ENCODE measurements at regions not wholly inside any gene's neighbourhood (a gene's known extent, or its start where the extent isn't known, plus 50 kb on each side); places are given as distances from the start of the nearest gene placed in this dataset.
A peak's percentile ranks its signal among the peaks of the same experiment; 100 is the strongest.

DNA sequence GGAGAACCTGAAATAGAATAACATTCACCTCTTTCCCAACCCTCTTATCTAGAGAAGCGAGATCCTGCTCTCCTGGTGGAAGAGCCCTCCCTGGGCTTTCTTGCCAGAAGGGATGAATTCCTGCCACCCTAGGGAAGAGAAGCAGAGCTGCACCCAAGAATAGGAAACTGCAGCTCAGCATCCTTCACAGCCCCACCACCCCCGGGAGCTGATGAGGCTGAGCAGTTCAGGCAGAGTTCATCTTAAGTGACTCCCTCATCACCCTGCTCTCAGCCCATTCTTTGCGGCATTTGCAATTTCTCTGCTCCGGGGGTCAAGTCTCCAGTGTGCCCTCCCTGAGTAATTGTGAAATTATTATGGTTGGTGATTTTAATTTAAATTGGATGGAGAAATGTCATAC, 514.9 kb downstream of the BUD13 start:
- no peak for DNase-seq (ENCODE audit: low read depth, low spot score)

- DNase-seq (ENCODE audit: low read depth, low spot score), result no peak
Observed at GRCh38 chr11:116257092-116257491, 515.7 kb downstream of the BUD13 start.

DNA sequence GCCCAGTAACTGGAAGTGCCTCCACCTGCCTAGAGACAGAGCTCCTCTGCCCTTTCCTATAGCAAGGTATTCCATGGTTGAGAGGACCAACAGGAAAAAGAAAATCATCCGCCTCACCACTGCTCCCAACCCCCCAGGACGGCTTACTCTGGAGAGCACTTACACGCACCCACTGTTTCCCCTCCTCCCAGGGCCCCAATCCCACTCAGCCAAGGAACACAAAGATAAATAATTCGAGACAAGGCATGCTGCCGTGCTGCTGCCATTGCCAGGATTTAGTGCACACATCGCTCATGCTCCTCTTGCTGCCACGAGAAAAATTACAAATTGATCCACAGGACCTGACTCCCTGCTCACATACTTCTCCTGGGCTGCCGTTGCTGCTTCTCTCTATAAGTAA, 516.6 kb downstream of the BUD13 start:
- DNase-seq (ENCODE audit: low read depth, low spot score), result no peak

GRCh38 chr11:116255321-116255953, 517.4 kb downstream of the BUD13 start:
- no peak for DNase-seq (ENCODE audit: low read depth, low spot score)

- no peak for DNase-seq (ENCODE audit: low read depth, low spot score)
Observed at GRCh38 chr11:116250155-116250554, 522.6 kb downstream of the BUD13 start.

DNA sequence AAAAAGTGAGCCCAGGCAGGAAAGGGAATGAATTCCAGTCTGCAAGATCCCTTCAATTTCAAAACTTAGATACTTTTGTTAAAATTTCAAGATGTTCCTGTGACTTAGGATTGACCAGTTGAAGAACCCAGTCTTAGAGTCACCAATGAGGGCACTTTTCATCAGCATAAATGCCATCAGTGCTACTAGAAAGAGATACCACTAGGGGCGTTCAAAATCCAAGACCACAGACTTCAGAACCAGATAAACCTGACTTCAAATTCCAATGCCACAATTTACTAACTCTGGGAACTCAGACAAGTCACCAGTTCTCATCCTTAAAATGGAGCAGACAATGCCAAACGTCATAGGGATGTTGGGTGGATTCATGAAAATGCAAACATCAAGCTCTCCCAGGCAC, 523.2 kb downstream of the BUD13 start:
- DNase-seq (ENCODE audit: low read depth, low spot score), result no peak

- no peak for DNase-seq (ENCODE audit: low read depth, low spot score)
Observed at GRCh38 chr11:116244889-116245288, 527.9 kb downstream of the BUD13 start.

DNA sequence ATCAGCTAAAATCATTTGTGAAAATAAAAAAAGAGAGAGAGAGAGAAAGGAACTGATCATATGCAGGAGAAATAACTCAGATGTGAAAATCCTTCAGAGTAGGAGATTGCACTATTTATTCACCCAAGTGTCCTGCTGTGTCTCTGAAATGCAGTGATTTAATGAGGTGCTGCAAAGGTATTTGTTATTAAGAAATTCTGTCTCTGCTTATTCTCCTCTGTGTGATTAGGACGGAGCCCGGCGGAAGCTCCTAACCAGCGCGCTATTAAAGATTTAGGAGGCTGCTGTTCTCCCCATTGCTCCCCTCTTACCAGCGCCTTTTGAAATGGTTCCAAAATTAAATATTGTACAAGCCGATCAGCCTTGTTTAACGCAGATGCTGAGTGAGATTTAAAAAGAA, 528.3 kb downstream of the BUD13 start:
- DNase-seq (ENCODE audit: low read depth, low spot score), result no peak

GRCh38 chr11:116243991-116244390, 528.8 kb downstream of the BUD13 start:
- DNase-seq (ENCODE audit: low read depth, low spot score), result no peak

DNA sequence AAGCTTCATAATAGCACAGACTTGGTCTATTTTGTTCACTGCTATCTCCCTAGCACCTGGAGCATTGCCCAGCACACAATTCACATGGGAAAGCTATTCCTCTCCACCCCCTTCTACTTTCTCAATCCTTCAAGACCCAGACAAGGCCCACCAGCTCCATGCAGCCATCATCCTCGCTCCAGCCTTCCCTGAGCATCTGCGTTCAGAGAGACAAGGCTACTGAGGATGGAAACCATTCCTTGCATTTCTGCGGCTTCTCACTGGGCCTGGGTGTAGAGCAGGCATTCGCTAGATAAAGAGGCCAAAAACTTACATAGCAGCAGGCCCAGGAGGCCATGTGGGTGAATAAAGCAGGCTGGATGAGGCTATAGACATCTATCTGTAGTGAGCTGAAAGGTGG, 530.8 kb downstream of the BUD13 start:
- DNase-seq (ENCODE audit: low read depth, low spot score), result no peak

GRCh38 chr11:116240710-116241109, 532.1 kb downstream of the BUD13 start:
- DNase-seq (ENCODE audit: low read depth, low spot score), result no peak

GRCh38 chr11:116239247-116239646, 533.5 kb downstream of the BUD13 start:
- no peak for DNase-seq (ENCODE audit: low read depth, low spot score)

DNA sequence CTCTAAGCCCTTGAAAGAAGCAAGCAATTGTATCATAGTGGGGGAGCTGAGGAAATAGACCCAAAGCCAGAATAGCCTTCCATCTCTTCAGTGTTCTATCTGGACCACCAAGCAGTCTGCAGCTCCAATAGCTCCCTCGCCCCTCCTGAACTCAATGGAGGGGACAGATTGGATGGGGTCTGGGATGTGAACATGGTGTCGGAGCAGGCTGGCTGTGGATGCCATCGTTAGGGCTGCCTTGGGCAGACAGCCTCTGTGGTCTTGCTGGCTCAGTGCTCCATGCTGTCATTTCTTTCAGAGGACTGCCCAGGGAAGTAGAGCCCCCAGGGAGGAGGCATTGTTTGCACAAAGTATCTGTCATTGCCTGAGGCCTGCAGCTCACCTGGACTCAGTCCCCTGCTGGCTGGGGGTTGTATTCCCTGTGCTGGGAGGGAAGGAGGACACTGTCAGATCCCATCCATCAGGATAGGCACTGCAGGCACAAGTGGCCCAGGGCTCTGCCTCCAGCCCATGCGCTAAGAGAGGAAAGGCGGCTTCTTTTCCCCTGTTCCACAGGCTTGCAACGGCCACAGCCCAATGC, 537.7 kb downstream of the BUD13 start:
- DNase-seq (ENCODE audit: low read depth, low spot score), result peak; percentile 89

DNA sequence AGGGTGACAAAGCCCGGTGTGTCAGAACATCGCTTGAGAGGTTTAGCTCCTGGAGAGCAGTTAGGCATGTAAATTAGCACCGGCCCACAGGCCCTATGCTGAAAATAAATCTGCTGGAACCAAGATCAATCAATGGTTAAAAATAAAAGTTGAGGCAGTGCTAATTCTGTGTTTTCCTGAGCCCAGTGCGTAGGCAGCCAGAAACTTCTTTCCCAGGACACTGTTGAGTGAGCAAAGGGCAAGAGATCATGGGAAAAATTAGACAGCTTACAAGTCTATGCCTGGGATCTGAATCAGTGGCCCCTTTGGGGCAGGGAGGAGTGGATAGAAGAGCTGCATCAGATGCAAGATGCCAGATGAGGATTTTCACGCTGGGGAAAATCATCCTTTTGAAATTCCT, 539.2 kb downstream of the BUD13 start:
- DNase-seq (ENCODE audit: low read depth, low spot score), result no peak

DNA sequence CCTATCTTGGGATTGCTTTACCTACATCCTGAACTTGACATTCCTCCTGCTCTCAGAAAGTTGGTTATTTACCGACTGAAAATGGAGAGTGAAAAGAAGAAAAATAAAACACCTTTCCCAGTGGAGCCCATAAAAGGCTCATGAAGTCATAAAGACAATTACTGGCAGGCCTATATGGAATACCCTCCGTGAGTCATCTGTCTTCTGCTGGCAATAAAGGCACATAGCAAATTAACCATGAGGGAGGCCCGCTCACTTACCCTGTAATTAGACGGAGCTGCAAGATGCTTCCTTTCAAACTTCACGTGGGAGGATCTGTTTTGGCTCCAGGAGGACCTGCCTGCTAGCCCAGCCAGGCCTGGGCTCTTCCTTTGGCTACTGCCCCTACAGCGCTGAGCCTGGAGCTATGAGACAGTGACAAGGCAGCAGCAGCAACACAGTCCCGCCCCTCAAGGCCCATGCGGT, 540.4 kb downstream of the BUD13 start:
- peak; percentile 77 for DNase-seq (ENCODE audit: low read depth, low spot score)

GRCh38 chr11:116231543-116231942, 541.2 kb downstream of the BUD13 start:
- DNase-seq (ENCODE audit: low read depth, low spot score), result no peak

DNA sequence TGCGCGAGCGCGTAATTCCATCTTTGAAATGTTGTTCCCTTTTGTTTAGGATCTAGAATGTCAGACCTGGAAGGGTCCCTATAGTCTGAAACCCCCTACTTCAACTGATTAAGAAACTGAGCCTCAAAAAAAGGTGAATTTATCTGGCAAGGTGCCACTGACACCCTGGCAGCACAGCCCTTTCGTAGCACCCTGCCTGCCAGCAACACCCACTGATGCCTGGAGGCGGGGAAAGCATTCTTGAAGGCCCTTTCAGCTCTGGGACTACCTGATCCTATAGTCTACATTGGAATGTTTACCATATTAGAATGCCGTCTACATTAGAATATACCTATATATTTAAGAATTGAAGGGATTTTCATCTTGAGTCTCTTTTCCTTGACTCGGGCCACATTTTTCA, 542.3 kb downstream of the BUD13 start:
- no peak for DNase-seq (ENCODE audit: low read depth, low spot score)

- DNase-seq (ENCODE audit: low read depth, low spot score), result no peak
Observed at GRCh38 chr11:116229236-116229970, 543.4 kb downstream of the BUD13 start.

DNA sequence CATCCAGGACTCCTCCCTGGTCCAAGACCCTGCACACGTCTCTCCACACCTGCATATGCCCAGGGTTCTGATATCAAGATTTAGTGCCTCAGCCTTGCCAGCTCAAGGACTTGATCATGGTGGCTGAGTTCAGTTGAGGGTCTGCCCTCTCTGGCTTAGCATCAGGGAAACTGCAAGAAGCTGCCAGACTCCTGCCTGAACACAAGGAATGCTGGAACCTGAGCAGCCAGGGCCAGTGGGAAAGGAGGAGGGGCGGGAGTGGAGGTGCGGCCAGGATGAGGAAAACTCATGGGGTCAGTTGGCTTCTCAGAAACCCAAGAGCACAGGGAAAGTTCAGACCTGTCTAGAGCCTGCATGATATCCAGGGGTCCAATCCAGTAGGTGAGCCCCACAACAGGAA, 546.1 kb downstream of the BUD13 start:
- no peak for DNase-seq (ENCODE audit: low read depth, low spot score)

- DNase-seq (ENCODE audit: low read depth, low spot score), result no peak
Observed at GRCh38 chr11:116225784-116226585, 546.8 kb downstream of the BUD13 start.

GRCh38 chr11:116225236-116225635, 547.6 kb downstream of the BUD13 start:
- no peak for DNase-seq (ENCODE audit: low read depth, low spot score)

- DNase-seq (ENCODE audit: low read depth, low spot score), result no peak
Observed at GRCh38 chr11:116224889-116225200, 547.9 kb downstream of the BUD13 start.
